Effector memory CD4-positive, alpha-beta T cell (primary cell): ENCODE measurements at regions not wholly inside any gene's neighbourhood (a gene's known extent, or its start where the extent isn't known, plus 50 kb on each side); places are given as distances from the start of the nearest gene placed in this dataset.
A peak's percentile ranks its signal among the peaks of the same experiment; 100 is the strongest.

Experiments used
- DNase-seq, 3 donors: peaks; one replicate each; pipeline ENCODE4 v3.0.0-alpha.2; 2020
- H3K27ac ChIP-seq: 2 replicates; pipeline ENCODE4 v1.7.0; 2013; ENCODE audit warnings: mild to moderate bottlenecking, low read length, moderate library complexity; ENCODE audit not compliant: insufficient read depth, poor library complexity, severe bottlenecking
- H3K27me3 ChIP-seq: replicated peaks from 2 replicates; pipeline ENCODE4 v1.7.0; 2013; ENCODE audit warnings: mild to moderate bottlenecking, low read length; ENCODE audit not compliant: insufficient read depth, control insufficient read depth, poor library complexity, severe bottlenecking
- H3K36me3 ChIP-seq: 2 replicates; pipeline ENCODE4 v1.7.0; 2013; ENCODE audit warnings: mild to moderate bottlenecking, low read length, moderate library complexity; ENCODE audit not compliant: control insufficient read depth, insufficient read depth
- H3K4me1 ChIP-seq: 2 replicates; pipeline ENCODE4 v1.7.0; 2013; ENCODE audit warnings: low read length, mild to moderate bottlenecking; ENCODE audit not compliant: control insufficient read depth, insufficient read depth, poor library complexity, severe bottlenecking
- H3K4me3 ChIP-seq: 2 replicates; pipeline ENCODE4 v1.7.0; 2013; ENCODE audit warnings: low read length, low read depth, mild to moderate bottlenecking; ENCODE audit not compliant: insufficient read depth, poor library complexity, severe bottlenecking
- H3K9me3 ChIP-seq: 2 replicates; pipeline ENCODE4 v1.7.0; 2013; ENCODE audit warnings: mild to moderate bottlenecking, low read length, moderate library complexity; ENCODE audit not compliant: control insufficient read depth

DNA sequence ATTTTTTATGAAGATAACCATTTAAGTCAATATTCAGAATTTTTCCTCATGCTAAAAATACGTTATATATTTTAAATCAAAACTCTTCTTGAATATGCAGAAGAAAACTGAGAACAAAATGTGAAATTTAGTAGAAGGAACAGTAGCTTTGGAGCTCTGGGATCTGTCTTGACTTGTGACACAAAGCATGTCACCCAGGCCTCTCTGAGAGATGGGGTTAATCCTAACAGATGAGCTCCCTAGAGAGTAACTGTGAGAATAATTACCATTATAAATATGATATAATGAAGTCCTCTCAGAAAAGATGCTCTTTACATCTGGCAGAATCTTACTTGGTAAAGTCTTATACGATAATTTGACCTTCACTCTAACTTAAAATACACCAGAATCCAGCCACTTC lies 272.0 kb downstream of the PTPRC start:
- Histone ChIP-seq H3K36me3 (no peaks in the 10 kb centered on the region), H3K27me3 (no peaks in the 10 kb centered on the region), H3K4me1 (no peaks in the 10 kb centered on the region), H3K9me3 (no peaks in the 10 kb centered on the region), H3K27ac (no peak overlapping the region), H3K4me3 (no peak overlapping the region)
- no peak for DNase-seq

DNA sequence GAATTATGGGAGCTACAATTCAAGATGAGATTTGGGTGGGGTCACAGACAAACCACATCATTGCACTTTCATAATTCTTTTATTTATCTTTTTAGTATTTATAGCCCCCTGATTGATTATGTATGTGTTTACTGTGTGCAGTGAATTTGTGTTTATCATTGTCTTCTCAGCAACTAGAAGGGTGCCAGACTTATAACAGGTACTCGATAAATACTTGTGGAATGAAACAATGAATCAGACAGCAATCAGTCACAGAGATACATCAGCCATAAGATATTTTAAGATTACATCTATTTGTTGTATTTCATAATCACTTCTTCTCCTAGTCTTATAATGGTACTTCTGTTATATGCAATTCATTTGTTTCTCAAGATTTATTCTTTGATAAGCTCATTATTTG lies 273.2 kb downstream of the PTPRC start:
- no peaks in the 10 kb centered on the region for H3K36me3 ChIP-seq

DNA sequence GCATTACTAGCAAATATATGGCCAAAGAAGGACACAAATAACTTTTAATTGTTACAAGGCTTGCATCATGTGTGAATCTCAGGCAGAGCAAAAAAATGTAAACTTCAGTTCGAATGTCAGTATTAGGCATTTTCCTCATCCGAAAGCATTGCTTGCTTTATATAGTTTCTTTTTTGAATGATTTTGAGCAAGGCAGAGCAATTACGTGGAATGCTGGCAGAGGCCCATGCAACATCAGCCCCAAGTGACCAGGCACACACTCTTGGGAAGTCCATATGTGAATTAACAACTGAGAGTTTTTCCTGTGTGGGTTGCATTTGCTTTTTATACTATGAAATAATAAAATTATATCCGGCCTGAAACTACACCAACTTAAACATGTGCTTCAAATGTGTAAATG lies 274.8 kb downstream of the PTPRC start:
- no peaks in the 10 kb centered on the region for H3K9me3 ChIP-seq
- H3K4me1 ChIP-seq, result no peaks in the 10 kb centered on the region
- H3K27ac ChIP-seq, result no peak overlapping the region
- no peaks in the 10 kb centered on the region for H3K36me3 ChIP-seq
- no peak overlapping the region for H3K4me3 ChIP-seq
- DNase-seq, result no peak
- H3K27me3 ChIP-seq, result no peaks in the 10 kb centered on the region

More for the DNA sequence above, 273.2 kb downstream of the PTPRC start:
- DNase-seq, result no peak
- Histone ChIP-seq H3K27ac (no peak overlapping the region), H3K27me3 (no peaks in the 10 kb centered on the region), H3K9me3 (no peaks in the 10 kb centered on the region), H3K4me3 (no peak overlapping the region), H3K4me1 (no peaks in the 10 kb centered on the region)

DNA sequence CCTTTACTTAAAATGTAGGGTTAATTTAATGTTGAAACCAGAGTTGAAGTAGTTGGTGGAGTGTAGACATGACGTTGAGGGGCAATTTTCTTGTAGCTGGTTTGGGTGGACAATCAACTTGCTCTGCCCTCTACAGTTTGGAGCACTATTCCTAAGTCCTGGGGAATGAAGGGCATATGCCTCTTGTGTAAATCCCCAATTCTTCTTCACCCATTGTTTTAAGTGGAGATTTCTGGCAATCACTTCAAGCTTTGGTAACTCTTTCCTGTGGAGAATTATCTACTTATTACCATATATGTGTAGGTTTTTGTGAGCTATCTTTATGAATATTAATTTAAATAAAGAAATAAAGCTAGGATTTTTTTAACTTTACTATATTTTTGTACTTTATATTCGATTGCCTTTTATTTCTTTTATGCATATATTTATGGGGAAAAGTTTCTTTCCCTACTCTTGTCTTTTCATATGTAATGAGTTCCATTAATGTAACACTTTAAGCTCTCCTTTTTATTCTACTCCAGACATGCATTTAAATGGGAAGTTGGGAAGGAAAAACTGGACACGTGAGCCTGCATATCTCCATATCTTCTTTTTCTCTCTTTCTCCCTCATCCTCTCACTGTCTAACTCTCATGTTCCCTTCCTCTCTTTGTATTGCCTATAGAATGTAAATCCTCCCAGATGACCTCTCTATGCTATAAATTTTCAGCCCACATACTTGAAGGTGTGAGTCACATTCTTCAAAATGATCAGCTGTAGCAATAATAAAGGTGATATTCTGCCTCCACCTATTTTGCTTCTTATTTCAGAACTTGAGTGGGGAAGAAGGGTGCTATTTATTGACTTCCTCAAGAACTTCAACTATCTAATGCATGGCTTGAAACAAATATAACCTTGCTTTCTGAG lies 276.7 kb downstream of the PTPRC start:
- peaks cover 3% of the 10 kb centered on the region for H3K4me1 ChIP-seq
- no peak for DNase-seq
- H3K27me3 ChIP-seq, result no peaks in the 10 kb centered on the region

DNA sequence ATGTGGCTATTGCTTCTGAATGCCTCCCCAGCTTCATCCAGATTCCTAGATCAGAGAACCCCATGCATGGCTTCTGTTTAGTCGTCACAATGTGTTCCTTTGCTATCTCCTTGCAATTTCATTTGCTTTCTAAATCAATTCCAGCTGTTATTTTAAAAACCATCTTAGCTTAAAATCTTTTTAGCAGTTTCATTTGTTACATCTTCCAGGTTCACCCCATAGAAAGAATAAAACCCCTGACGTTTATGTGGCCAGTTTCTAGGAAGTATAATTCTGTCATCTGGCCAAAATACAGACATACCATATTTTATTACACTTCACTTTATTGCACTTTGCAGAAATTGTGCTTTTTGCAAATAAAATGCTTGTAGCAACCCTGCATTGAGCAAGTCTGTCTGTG lies 278.4 kb downstream of the PTPRC start:
- Histone ChIP-seq H3K4me3 (no peak overlapping the region), H3K27ac (no peak overlapping the region), H3K9me3 (no peaks in the 10 kb centered on the region), H3K27me3 (no peaks in the 10 kb centered on the region), H3K4me1 (peaks cover 3% of the 10 kb centered on the region), H3K36me3 (no peaks in the 10 kb centered on the region)
- DNase-seq, result no peak

More for the DNA sequence above, 276.7 kb downstream of the PTPRC start:
- no peaks in the 10 kb centered on the region for H3K9me3 ChIP-seq
- no peak overlapping the region for H3K27ac ChIP-seq
- H3K36me3 ChIP-seq, result no peaks in the 10 kb centered on the region
- H3K4me3 ChIP-seq, result no peak overlapping the region

DNA sequence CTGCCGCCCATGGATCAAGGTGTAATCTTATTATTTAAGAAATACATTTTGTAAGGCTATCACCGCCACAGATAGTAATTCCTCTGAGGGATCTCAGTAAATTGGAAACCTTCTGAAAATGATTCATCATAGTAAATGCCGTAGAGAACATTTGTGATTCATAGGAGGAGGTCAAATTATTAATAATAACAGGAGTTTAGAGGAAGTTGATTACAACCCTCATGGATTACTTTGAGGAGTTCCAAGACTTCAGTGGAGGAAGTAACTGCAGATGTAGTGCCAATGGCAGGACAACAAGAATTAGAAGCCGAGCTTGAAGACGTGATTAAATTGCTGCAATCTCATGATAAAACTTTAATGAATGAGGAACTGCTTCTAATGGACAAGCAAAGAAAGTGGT lies 280.1 kb downstream of the PTPRC start:
- DNase-seq, result no peak
- Histone ChIP-seq H3K4me3 (no peak overlapping the region), H3K4me1 (peaks cover 6% of the 10 kb centered on the region), H3K9me3 (no peaks in the 10 kb centered on the region), H3K27me3 (no peaks in the 10 kb centered on the region), H3K36me3 (no peaks in the 10 kb centered on the region), H3K27ac (no peak overlapping the region)

DNA sequence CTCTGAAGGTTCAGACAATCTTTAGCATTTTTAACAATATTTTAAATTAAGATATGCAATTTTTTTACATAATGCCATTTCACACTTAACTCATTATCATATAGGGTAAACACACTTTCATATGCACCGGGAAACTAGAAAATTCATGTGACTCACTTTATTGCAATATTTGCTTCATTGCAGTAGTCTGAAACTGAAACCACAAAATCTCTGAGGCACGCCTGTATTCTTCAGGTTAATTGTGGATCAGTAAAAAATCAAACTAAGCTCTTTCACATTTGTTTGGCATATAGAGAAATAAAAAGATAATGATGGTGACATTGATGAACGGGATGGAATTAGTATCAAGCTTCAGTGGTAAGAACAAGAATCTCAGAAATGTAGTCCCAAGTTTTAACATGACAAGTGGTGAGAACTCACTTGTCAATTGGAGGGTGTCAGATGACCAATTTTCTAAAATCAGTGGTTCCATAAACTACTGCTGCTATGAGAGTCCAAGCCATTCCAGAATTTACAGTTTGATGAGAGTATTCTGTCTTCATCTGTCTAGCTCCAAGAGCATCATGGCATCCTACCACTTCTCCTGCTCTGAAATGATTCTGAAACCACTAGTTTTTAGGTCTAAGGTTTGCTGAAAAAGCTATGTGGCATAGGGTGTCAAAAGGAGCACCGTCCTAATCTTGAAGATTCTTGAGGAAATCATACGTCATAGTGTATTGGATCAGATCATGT lies 281.0 kb downstream of the PTPRC start:
- H3K27ac ChIP-seq, result peak overlapping the region; percentile 18
- no peaks in the 10 kb centered on the region for H3K27me3 ChIP-seq
- DNase-seq, result no peak
- H3K36me3 ChIP-seq, result no peaks in the 10 kb centered on the region
- no peak overlapping the region for H3K4me3 ChIP-seq
- peaks cover 6% of the 10 kb centered on the region for H3K4me1 ChIP-seq
- H3K9me3 ChIP-seq, result no peaks in the 10 kb centered on the region

DNA sequence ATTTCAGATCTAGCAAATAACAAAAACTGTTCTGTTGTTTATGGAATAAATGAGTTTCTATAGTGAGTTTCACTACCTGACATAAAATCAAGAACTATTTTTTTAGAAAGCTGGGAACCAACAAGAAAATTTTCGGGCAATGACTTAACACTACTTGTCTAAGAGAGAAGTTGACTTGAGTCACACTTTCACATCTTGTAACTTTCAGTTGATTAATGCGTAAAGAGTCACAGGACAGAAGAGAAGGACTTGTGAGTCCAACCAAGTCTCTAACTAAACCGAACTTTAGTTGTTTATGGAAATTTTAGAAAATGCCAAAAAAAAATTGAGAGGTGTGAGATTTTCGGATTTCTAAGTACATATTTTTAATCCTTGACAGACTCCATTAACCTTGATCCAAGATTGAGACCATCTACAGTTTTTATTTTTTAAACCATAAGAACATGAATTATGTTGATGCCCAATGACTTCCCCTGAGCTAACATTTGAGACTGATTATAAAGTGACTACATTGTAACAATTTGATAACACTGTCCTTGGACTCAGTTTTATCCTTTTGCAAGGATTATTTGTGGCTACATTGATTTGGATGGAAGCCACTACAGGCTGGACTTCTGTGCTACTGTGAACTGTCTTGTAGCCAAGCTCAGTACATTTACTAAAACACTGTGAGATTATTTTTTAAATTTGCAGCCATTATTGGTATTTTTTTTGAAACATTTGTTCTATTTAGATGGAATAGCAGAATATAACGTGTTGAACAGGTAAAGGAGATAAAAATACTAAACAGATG lies 284.0 kb downstream of the PTPRC start:
- Histone ChIP-seq H3K27ac (no peak overlapping the region), H3K9me3 (no peaks in the 10 kb centered on the region), H3K27me3 (no peaks in the 10 kb centered on the region), H3K4me3 (no peak overlapping the region), H3K36me3 (no peaks in the 10 kb centered on the region), H3K4me1 (peaks cover 6% of the 10 kb centered on the region)
- DNase-seq, result no peak

DNA sequence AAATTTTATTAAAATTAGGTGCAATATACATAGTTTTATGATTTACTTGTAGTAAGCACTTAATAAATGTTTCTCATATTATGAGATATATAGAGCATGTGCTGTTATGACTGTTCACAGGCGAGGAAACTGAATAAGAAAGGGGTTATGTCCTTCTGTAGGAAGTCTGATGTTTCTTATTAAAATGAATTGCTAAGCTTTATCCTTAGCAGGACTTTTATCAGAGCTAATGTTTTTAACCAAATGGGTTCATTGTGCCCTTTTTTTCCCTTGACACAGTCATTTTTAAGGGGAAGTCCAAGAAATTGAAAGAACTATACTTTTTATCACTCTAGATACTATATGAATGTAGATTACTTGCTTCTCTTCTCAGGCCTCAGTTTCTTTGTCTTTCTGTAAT lies 285.2 kb downstream of the PTPRC start:
- H3K36me3 ChIP-seq, result no peaks in the 10 kb centered on the region
- no peak overlapping the region for H3K4me3 ChIP-seq
- no peaks in the 10 kb centered on the region for H3K27me3 ChIP-seq
- no peaks in the 10 kb centered on the region for H3K9me3 ChIP-seq
- no peak for DNase-seq
- H3K4me1 ChIP-seq, result peaks cover 6% of the 10 kb centered on the region
- no peak overlapping the region for H3K27ac ChIP-seq
